Posterior cingulate gyrus (tissue), 11 donors: ENCODE measurements at regions not wholly inside any gene's neighbourhood (a gene's known extent, or its start where the extent isn't known, plus 50 kb on each side); places are given as distances from the start of the nearest gene placed in this dataset.
"Not testable (repeated sequence)": the region's sequence is repeated elsewhere in the genome, so short reads cannot be mapped to it uniquely, and the experiment has no call there.

ENCODE experiments used
- DNase-seq, 10 donors: peaks; one replicate each; pipeline versions ENCODE4 v3.0.0 to v3.0.0-alpha.2; 2020 to 2021; ENCODE audit warnings: mixed read lengths in 3 of 10
- intact Hi-C: fragments of 100-400 bp; cut with DNase I; formaldehyde crosslinking; loops from one replicate; pipeline ENCODE4 v1.15.1; 2023

DNA sequence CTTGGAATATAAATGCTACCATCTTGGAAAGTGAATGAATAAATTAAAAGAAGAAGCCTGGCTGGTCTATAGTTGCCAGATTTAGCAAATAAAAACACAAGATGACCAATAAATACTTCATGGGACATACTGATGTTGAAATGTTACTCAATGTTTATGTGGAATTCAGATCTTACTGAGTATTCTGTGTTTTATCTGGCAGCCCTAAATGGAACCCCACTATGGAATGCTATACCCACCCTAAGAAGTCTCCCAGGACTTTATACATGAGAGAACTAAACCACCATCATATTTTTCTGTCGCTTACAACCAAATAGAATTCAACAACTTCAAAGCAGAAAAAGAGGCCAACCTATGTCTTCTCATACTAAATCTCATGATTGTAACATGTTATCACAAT is 177.6 kb upstream of the HMCN1 start:
- DNase-seq = no peak
- intact Hi-C loops = loop anchor here (5.0 kb wide), 1 partner anchor 239 kb away; the partner anchor contains the start of gene IVNS1ABP

DNA sequence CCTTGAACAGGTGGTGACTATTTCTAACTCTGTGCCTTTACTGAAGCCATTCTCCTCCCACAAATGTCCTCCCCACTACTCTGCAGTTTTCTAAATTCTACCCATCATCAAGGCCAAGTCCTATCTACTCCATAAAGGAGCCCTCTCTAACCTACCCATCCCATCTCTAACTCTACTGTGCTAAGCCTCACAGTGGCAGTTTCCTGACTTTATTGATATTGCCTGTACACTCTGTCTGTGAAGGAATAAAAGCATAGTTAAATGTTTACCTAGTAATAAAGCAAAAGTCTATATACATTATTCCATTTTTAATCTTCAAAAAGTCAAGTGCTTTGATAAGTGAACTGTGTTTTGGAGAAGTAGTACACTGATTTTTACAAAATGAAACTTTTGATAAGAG is 178.4 kb upstream of the HMCN1 start:
- intact Hi-C loops = loop anchor here (5.0 kb wide), 1 partner anchor 238 kb away; the partner anchor contains the start of gene IVNS1ABP
- DNase-seq = no peak

DNA sequence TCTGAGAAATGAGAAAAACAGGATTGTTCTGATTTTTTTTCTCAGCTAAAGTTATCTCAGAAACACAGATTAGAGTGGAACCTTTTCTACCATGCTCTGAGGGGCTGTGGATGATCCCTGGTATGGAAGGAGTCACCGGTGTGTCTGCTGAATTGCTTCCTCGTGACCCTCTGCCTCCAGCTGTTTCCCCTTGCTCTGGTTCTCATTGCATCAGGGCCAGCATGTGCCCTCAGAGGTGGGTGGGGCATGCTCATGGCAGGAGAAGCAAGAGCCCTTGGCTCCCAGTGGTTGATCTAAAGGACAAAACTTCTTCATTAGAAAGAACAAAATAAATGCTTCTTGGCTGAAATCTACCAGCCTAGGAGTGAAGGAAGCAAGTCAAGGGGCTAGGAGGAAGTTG is 183.2 kb upstream of the HMCN1 start:
- intact Hi-C loops = no loop called here
- DNase-seq = no peak

- DNase-seq = no peak
- intact Hi-C loops = no loop called here
These were observed 184.3 kb upstream of the HMCN1 start for GRCh38 chr1:185549906-185550305.

DNA sequence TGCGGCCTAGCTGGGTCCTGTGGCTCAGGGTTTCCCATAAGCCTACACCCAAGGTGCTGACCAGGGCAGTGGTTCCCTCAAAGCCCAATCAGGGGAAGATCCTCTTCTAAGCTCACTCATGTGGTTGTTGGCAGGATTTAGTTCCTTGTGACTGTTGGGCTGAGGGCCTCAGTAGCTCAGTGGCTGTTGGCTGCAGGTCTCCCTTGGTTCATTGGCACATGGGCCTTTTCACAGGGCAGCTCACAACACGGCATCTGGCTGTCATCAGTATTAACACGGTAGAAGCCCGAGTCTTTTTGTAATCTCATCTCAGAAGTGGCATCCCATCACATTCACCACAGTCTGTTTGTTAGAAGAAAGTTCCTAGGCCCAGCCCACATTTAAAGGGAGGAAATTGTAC is 188.2 kb upstream of the HMCN1 start:
- no peak for DNase-seq
- intact Hi-C loops = no loop called here

DNA sequence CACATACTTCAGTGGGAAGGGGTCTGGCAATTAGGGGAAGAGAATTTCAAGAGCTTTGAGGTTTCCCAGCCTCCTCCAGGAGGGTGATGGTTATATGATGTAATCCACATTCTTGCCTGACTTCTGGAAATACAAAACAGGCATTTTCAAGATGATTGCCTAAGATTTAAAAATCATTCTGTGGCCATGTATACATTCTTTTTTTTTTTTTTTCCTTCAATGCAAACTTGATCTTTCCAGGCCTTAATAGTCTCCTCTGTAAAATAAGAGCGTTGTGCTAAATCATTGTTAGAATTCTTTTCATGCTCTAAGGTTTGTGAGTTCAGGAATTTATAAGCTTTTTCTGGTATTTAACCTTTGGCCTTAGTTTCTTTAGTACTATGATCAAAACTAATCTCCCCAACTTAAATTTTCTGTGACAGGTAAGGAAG is 192.3 kb upstream of the HMCN1 start:
- intact Hi-C loops = no loop called here
- DNase-seq = no peak

DNA sequence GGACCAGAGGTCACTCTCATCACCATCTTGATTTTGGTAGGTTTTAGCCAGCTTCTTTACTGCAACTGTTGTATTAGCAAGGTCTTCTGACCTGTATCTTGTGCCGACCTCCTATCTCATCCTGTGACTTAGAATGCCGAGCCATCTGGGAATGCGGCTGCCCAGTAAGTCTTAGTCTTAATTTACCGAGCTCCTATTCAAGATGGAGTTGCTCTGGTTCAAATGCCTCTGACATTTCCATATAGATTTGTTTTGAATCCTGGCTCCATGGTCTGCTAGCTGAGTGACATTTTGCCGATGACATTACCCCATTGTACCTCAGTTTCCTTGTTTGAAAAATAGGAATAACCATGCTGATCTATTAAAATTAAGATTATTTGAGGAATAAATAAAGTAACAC is 193.9 kb upstream of the HMCN1 start:
- DNase-seq = no peak
- intact Hi-C loops = no loop called here

DNA sequence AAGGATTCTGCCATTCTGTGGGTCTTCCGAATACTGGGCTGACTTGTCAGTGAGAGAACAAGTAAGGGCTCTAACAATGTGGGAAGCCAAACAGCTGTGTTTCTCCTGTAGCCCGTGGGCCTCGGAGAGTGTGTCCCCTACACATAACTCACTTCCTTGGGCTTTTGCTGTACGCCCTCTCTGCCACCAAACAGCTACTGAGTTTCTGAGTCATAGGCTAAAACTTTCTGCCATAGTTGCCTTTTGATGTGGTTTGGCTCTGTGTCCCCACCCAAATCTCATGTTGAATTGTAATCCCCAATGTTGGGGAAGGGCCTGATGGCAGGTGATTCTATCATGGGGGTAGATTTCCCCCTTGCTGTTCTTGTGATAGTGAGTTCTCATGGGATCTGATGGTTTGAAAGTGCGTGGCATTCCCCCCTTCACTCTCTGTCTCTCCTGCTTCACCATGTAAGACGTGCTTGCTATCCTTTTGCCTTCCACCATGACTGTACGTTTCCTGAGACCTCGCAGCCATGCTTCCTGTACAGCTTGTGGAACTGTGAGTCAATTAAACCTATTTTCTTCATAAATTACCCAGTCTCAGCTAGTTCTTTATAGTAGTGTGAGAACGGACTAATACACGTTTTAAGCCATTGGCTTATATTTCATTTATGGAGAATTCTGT is 194.8 kb upstream of the HMCN1 start:
- DNase-seq = no peak
- intact Hi-C loops = no loop called here

GRCh38 chr1:185538309-185538898 is 195.8 kb upstream of the HMCN1 start:
- DNase-seq, intact Hi-C loops: not testable (repeated sequence)

DNA sequence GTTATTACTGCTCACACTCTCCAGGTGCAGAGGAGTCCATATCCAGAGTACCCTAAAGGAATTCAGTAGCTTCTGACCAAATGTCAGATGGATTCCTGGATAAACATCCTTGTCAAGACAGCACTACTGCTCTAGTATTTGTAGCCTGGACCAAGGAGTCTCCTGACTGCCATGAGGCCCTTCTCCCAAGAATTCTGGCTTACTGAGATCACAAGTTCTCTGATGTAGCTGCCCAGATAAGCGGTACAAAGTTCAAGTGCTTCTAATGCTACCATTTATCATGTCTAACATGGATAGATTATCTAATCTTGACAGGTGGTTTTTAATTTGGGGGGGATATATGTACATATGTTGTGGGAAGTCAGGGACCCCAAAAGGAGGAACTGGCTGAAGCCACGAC is 196.6 kb upstream of the HMCN1 start:
- no peak for DNase-seq
- intact Hi-C loops = no loop called here

DNA sequence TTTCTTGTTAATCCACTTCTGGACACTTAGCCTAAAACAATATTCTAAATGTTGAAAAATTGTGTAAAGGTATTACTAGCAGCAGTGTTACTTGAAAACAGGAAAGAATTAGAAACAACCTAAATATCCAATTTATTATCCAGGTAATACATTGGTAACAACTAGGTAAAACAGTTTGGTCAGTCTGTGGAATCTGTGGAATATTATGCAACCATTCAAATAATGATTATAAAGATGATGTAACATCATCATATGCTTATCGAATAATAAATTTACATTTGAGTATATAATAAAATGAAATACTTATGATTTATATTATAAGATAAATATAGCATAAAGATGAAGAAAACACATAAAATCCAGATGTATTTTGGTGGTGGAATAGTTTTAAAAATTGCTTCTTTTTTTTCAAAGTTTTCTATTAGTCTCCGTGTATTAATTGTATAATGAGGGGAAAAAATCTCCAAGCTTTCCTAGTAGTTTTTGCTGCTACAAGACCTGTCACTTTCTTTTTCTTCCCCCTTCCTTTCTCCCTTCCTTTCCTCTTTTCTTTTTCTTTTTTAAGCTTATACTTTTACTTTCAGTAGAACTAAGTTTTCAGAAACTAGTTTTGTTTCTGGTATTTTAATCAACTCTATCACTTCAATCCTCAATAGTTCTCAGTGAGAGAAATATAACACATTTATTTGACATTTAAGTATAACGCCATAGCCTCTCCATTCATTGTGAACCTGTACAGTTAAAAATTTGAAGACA is 197.8 kb upstream of the HMCN1 start:
- intact Hi-C loops = no loop called here
- no peak for DNase-seq

DNA sequence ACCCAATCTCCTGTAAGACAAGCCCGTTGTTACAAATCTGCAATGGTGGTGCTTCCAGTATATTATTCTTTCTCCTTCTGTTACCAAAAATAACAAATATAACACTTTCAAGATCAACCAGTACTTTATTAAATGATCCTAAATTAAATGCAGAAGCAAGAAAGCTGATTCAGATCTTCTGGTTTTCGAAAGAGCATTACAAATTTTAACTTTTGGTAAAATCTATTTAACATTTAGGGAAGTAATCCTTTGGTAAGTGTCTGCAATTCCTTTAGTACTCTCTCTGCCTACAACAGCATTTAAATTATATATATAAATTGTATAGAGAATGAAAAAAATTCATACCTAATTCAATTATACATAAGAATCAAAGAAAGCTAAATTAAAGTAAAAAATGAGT is 198.6 kb upstream of the HMCN1 start:
- intact Hi-C loops = no loop called here
- DNase-seq = no peak

DNA sequence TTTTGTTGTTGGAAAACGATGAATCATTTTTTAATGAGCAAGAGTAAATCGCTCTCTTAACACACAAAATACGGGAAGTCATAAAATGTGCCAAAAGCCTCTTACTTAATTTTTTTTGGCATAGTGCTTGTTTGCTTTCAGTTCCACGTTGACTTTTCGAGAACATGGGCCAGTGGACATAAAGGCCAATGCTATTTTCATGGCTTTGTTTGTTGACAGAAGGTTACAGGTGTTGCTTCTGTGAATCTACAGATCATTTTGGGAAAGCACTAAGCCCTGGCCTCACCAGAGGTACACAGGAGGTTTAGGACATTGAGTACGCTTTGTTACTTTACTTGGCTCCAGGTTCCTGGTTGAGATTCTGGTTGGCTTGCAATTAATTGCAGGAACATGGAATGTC is 199.4 kb upstream of the HMCN1 start:
- intact Hi-C loops = no loop called here
- no peak for DNase-seq

GRCh38 chr1:185533596-185533995 is 200.6 kb upstream of the HMCN1 start:
- DNase-seq = no peak
- intact Hi-C loops = no loop called here

- intact Hi-C loops = no loop called here
- no peak for DNase-seq
These were observed 201.3 kb upstream of the HMCN1 start for GRCh38 chr1:185532856-185533255.

DNA sequence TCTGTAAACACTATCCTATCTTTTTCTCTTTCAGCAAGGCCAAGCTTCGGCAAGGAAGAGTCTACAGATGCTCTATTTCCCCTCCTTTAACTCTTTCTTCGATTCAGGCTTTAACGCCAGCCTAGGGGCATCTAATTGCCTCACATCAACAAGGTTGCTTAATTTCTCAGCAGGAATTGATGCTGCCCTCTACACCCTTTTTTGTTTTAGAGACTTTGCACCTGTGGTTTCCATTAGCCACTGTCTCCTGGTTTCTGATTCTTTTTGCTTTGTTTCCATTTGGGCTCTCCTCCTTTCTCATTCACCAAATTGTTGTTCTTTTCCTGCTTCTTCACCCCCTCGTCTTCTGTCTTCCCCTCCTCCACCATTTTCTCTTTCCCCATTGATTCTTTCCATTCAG is 202.4 kb upstream of the HMCN1 start:
- intact Hi-C loops = no loop called here

DNA sequence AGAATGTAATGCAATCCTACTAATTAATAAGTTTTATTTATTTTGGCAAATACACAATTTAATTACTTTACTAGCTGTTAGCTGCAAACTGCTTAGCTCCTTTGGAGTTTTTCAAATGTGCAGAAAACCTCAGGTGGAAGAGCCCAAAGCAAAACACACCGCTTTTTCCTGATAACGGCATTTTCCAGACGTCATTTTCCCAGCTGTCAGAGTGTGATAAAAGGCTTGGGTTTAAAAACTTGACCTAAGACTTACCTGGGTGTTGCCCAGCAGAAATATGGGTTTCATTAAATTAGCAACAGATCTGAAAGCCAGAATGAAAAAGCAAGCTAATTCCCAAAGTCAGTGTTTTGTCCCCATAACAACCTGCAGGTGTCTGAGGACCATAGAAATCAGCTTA is 204.0 kb upstream of the HMCN1 start:
- DNase-seq = no peak
- intact Hi-C loops = no loop called here

More for the DNA sequence above, 202.4 kb upstream of the HMCN1 start:
- DNase-seq = no peak

- intact Hi-C loops = no loop called here
- no peak for DNase-seq
These were observed 204.5 kb upstream of the HMCN1 start for GRCh38 chr1:185529673-185530072.

GRCh38 chr1:185528084-185528676 is 206.0 kb upstream of the HMCN1 start:
- DNase-seq = no peak
- intact Hi-C loops = no loop called here

DNA sequence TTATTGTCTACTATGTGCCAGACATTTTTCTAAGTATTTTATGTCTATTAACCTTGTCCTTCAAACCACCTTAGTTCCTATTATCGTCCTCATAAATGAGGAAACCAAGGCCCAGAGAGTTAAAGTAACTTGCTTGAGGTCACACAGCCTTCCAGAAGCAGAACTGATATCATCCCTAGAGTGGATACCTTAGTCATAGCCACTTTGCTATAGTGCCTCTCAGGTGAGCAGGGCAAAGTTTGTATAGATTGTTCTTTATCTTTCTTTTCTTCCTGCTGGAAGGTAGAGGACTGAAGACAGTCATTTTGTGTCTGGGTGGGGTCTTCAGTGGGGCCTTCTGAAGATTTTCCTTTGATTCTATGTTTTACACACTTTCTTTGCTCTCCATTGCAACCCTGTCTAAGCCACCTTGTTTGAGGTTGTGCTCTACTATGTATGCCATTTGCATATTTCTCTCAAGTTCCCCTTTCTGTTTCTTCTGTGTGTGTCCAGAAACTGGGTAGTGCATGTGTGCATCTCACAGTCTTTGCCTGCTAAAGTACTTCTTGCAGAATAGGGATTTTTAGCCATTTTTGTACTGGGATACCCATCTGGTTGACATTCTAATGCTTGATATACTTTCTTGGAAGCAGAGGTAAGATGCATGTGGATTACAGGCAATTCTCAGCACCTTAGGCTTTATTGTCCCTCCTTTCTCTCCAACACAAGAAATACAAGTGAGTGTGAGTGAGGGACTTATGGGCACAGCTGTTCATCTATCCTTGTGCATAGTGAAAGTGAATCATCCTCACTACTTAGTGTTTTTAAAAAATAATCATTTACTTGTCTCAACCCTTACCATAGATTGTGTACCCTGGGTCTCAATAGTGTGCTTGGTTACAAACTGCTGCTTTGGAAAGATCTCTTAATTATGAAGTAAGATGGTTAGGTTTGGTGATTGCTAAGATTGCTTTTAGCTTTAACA is 207.6 kb upstream of the HMCN1 start:
- DNase-seq = no peak
- intact Hi-C loops = no loop called here
